ENCODE measurements at regions not wholly inside any gene's neighbourhood (a gene's known extent, or its start where the extent isn't known, plus 50 kb on each side); places are given as distances from the start of the nearest gene placed in this dataset.

DNA sequence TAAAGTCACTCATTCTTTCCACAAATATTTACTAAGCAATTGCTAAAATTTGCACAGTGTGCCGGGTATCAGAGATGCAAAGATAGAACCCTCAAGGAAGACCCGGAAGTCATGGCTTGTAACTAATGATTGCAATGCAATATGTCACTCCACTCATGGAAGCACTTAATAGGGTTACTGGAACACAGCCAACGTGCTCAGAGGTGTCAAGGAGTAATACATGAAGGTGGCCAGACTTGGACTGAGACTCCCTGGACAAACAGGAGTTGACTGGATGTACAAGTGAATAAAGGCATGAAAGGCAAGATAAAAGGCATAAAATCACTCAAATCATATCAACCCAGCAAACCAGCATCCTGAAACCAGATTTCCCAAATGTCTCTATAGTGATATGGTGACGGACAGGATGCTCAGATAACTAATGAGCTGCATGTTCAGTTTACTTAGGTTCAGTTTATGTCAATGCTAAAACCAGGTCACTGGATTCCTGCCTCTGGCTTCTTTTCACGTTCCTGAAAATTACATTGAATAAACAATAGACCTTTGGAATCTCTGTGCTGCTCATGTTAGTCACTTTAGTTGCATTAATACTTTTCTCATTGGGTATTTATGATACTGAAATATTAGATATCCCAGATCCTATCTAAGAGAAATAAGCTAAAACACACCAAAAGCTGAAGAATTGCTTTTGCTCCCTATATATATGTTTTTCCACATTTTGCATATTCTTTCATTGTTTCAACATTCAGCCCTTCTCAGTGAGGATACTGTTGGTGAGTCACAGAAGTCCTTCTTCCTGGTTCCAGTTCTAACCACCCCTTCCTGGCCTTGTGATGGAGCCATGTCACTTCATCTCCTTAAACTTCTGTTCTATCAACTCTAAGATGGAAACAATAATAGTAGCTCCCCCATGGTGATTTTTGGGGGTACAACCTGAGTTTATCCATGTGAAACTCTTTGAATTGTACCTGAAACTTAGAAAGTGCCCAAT, 688.9 kb upstream of the ID2 start:
- DNase-seq: no peak

DNA sequence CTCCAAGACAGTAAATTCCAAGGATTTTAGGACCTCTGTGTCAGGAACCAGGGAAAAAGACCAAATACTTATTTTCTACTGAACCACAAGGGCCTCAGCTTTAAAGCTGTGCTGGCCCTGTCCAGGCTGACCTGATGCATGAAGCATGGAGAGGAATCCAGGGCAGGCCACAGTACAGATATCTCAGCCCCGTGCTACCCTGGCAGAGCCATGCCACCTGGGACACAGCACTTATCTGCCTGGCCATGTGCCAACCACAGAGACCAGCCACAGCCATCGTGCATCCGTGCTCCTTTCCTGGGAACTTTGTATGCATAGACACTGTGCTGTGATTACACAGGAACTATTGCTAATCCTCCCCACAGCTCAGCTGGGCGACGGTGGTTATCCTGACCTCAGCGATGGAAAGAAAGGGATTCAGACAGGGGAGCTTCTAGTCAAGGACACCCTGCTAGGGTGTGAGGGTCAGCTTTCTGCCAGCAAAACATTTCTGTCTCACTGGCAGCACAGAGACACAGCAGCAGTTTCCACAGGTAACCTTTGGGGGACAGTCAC, 687.4 kb upstream of the ID2 start:
- DNase-seq: no peak

DNA sequence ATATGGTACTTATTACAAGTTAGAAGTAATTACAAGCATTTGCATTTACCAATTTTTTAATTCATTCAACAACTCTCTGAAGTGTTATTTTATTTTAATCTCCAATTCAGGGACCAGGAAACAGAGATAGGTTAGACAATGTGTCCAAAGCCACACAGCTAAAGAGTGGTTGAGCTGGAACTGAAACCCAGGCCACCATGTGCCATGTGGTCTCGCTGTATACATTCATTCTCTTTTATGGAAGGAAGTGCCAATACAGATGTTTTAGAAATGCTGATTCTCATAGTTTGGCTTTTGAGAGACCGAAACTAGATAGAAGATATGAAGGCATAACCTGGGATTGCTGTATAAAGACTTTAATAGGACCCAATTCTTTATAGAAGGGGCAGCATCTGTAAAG, 684.6 kb upstream of the ID2 start:
- no peak for DNase-seq

DNA sequence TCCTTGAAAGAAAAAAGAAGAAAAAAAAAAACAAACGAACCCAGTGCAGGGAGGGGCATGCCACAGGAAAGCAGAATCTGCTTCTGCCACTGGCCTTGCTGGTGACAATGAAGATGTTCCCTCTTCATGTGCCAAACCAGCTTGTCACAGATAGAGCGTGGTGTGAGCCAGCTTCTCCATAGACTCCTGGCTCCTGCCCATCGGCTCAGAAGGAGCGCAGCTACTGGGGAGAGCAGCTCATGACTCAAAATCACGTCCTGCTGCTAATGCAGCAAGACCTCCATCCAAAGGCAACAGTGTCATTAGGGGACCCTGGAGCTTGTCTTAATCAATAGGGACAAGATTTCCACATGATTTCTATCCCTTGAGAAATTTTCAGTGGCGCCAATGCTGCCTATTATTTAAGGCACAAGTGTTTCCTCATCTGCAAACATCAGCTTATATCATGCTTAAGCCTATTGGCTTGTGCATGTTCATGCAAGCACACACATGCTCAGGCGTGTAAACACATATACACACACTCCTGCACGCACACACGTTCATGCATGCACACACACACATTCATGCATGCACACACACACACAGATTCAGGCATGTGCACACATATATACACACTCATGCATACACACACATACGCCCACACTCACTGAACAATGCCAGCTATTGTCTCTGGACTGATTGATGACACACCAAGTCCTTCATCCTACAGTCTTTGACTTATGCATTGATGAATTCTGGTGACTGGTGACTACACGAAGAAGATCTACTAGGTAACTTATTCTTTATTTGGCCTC, 682.0 kb upstream of the ID2 start:
- no peak for DNase-seq

DNA sequence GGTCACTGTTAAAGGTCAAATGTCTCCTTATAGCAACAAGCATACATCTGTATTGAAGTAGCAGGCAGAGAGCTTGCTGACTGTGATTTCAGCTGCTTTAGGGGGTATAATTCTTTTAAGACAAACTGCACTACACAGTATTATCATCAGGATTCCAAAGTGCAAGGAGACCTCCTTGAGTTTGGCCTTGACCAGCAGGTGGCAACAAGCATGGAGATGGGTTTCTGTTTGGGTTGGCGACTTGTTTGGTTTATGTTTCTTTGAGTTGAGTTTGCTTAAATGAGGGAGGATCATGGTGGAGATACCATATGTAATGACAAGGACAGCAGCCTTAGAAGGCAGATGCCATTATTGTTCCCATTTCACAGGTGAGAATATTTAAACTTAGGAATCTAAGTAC, 681.0 kb upstream of the ID2 start:
- DNase-seq: no peak

DNA sequence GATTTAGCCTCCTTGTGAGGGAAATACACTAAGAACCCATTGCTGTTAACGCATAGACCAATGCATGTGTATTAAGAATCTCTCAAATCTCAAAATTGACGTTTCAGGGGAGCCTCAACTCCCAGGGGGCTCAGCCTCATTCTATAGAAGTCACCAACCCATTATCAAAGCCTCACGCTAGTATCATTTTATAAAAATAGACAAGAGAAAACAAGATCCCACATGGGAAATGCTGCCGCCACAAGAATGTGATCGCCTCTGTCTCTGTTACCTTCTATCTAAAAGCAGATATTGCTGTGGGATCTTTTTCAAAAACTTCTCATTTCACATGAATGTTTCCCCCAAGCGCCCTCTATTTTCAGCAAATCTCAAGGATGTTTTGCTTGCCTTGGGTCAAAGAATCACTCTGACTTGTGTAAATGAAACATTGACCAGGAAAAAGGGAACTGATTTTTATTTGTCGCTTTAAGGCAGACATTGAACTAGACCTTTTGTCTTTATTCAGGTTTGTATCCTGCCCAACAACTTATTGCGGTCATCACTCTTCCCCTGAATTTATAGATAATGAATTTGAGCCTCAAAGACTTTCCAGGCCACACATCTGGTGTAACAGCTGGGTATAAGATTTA, 679.0 kb upstream of the ID2 start:
- no peak for DNase-seq

DNA sequence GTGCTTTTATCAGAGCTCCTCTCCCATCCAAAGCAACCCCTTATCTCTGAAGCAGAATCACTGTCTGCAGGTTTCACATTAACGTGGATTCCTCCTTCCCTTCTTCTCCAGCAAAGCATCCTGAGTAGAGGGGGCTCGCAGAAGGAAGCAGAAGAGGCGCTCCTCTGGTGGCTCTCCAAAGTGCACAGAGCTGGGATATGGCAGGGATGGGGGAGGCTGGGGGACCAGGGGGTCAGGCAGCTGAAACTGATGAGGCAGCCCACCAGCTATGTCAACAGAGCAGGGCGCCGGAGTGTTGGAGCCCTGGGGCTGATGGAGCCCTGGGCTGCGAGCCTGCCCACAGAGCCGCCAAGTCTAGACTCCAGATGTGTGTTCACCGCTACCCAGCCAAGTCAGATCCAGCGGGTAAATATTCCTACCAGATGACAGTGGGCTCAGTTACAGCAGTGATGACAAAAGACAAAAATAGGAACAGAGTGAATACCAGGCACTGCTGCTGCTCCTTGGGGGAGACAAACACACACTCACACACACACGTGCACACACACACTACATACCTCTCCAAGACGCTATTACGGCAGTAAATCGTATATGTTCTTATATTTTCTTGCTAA, 678.3 kb upstream of the ID2 start:
- DNase-seq: peak; percentile 83

DNA sequence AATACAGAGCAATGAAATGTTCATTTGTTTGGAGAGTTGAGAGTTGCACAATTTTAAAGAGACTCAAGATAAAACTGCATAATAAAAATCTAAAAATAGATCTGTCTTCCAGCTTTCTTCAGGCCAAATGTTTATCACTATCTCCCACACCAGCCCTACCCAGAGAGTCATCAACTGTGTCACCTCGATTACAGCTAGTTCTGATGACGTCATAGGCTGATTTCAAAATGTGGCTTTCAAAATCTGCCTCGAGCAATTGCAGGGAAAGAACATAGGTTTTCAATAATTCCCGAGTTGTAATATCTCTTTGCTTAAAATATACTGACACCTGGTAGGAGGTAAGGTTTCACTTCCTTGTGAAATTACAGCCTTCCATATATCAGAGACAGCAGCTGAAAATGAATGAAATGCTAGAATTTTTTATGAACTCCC, 677.6 kb upstream of the ID2 start:
- no peak for DNase-seq

DNA sequence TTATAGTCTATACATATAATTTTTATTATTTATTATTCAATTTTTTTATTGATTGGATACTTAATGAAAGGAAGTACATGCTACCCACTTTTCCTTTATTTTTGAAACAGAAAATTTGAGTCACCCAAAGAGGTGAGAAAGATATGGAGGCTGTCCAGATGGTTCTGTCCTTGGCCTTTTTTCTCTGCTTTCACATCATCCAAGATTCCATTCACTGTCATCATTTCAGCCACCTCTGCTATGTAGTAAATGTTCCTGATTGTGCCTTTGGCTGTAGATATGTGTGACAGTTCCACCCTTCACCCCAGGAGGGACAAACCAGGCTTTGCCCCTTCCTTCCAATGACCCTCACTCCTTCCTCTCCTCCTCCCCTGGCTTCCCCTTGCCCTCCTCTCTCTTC, 675.7 kb upstream of the ID2 start:
- no peak for DNase-seq

DNA sequence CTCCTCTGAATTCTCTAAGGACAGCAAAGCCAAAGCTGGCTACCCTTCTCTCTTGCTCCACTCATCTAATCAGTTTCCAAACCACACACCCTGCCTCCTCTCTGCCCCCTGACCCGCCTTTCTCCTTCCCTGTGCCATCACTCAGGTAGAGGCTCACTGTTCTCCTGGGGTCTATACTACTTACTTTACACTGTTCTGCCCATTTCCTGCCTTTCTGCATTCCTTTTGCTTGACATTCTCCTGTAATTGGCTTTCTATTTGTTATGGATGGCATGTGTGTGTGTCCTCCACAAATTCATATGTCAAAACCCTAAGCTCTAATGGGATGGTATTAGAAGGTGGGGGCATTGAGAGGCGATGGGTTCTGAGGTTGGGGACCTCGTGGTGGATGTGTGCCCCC, 675.2 kb upstream of the ID2 start:
- DNase-seq: no peak

DNA sequence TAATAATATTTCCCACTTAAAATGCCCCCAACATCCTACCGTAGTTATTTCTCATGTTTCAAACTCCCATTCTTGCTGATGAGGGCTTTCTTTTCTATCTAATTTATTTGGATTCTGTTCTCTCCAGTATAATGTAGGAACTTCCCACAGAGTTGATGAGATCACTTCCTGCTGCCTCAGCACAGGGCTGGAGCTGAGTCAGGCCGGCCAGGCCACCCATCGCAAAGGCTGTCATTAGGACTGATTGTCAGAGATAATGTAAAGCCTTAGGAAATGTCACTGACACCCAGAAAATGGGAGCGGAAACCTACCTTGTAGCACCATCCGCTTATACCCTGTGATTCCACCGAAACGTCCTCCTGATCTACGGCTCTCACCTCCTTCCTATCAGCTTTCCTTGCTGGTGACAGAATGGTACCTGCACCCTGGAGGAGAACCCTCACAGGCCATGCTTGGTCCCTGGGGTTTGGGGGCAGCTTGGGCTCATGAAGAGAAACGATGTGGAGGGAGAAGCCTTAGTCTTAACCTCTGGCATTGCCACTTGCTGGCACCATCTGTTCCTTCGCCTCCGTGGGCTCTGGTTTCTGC, 672.8 kb upstream of the ID2 start:
- DNase-seq: no peak

DNA sequence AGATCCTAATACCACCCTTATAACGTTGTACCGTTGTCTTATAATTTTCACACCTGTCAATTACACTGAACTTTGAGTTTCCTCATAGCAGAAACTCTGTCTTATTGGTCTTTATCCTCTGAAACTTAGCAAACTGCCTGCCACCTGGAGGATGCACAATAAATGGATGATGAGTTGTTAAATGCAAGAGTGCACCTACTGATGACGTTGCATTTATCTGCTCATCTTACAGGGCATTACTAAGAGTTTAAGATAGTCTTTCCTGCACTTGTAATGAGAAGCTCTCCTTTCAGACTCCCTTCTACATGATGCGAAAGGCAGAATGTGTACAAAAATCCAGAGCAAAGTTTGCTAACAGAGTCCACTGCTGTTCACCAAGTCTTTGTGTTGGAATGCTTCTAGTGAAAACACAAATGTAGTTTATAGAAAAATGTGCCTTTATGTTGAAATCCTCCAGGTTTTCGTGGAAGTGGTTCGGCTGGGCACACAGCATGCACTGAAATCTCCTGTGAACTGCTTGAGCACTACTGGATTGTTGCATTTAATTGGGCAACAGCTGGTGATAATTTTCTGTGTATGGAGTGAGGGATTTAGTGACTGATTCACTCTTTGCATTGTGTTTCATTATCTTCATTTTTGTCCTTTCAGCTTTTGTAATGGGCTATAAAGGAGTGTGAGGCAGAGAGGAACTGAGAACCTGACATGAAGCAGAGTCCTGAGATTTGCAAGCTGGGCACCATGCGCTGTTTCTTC, 665.8 kb upstream of the ID2 start:
- no peak for DNase-seq

DNA sequence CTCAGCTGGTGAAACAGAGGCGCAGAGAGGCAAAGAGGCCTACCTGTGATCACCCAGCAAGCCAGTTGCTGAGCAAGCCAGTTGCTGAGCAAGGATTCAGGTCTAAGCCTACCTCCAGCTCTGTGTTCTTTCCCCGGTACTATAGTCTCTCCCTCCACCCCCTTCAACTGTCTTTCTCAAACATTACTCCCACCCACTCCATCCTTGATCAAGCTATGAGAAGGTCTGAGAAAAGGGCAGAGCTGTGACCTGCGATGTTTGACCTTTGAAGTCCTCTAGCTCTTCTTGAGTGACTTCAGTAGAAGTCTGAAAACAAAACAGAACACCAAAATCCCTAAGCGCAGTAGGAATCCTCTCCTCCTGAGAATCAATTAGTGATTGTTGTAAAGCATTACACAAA, 665.2 kb upstream of the ID2 start:
- no peak for DNase-seq

DNA sequence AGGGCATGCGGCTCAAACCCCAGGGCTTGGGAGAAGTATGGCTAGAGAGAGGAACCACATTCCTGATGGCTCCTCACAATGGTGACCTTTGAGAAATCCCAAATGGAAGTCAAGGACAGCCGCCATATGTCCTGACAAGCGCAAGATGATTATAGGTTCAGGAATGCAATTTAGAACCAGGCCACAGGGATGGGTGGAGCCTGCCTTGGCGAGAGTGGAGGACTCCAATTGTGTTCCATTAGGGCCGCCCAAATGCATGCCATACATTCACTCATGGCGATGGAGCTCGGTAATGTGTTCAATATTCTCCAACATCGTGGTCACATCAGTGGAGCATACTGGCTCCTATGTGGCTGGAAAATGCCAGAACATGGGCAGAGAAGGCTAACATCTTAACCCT, 662.9 kb upstream of the ID2 start:
- DNase-seq: no peak

DNA sequence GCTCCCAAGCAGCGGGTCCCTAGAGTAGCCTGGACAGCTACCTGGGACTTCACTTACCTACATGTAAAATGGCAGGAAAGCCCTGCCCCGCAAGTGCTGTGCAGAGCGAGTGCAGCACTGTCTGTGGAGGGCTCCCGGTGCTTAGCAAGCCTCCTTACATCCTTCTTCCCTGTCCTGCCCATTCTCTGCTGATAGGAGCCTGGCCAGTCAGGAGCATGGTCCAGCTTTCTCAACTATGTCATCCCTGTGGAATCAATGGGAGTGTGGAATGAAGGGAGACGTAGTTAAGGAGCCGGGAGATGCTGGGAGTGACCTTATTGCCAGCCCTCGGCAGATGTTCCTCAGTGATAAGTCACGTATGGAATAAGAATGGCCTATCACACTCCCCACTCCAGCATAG, 661.9 kb upstream of the ID2 start:
- DNase-seq: no peak

DNA sequence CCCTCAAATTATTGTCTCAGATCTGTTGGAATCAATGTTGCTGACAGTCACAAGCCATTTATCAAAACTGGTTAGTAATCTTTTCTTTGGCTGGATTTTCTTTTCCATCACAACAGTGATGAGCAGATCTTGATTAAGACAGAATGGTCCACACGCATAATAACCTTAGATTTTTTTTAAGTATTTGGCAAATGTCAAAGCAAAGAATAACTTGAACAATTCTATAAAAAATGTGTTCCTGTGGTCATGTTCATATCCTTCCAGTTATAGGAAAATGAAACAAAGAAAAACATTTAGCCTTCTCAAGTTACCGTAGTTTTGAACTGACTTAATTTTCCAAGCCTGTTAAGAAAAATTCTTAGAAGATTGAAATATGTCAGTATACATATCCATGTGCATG, 659.9 kb upstream of the ID2 start:
- DNase-seq: no peak

DNA sequence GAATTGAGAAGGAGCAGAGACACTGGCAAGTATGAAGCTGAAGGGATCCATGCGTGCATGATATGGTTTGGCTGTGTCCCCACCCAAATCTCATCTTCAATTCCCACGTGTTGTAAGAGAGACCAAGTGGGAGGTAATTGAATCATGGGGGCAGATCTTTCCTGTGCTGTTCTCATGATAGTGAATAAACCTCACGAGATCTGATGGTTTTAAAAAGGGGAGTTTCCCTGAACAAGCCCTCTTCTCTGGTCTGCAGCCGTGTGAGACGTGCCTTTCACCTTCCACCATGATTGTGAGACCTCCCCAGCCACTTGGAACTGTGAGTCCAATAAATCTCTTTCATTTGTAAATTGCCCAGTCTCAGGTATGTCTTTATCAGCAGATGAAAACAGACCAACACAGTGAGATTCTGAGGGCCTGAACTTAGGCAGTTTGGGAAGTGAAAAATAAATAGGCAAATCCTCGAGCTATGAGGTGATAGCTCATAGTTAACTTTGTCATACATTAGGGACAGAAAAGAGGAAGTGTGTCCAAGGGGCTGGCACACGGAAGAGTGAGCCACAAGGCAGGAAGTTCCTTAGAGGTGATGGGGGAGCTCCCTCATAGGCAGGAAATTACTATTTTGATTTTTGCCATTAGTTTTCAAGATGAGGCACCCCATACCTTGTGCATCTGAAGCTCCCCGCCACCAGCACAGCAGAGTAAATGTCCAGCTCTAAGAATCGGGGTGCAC, 658.8 kb upstream of the ID2 start:
- DNase-seq: no peak

DNA sequence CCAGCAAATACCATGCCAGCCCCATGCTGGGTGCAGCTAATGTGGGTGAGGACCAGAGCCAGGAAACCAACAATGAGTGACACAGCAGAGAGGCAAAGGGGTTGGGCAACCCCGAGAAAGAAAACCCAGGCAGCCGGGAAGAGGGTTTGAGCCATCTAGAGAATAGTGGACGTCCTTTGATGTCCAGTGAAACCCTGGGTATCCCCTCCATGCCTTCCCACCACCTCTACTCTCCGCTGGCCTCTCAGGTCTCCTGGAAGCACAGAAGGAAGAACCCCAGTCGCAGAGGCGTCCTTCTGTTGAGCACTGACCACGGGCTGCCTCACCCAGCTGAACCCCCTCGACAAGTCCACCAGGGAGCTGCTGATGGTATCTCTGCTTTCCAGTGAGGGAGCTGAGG, 657.4 kb upstream of the ID2 start:
- no peak for DNase-seq

DNA sequence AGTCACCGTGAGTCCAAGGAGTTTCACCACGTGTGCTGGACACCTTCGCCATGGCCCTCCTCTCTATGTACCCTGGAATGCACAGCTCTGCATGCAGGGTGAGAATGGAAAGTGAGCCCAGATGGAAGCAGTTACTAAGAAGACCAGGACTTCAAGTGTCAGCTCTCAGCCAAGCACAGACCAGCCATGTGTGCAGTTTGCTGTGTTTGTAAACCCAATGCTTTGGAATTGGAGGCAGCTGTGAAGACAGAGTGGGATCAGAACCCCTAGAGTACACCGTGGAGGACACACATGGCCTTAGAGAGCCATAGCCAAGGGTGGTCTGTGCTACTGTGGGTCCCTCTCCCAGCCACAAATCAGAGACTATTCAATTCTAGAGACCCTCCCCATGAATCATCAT, 655.5 kb upstream of the ID2 start:
- DNase-seq: peak; percentile 35

DNA sequence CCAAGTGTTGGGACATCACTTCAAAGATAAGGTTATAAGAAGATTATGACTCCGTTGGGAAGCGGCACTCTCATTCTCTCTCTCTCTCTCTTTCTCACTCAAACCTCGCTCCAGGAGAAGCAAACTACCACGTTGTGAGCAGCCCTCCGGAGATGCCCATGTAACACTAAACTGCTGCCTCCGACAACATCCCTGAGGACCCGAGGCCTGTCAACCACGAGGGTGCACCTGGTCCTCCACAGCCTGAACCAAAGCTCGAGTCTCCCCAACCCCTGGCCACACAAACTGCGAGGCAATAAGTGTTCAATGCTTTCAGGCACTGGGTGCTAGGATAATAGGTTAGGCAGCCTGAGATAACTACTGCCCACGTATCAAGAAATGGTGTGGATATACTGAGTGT, 654.5 kb upstream of the ID2 start:
- no peak for DNase-seq

DNA sequence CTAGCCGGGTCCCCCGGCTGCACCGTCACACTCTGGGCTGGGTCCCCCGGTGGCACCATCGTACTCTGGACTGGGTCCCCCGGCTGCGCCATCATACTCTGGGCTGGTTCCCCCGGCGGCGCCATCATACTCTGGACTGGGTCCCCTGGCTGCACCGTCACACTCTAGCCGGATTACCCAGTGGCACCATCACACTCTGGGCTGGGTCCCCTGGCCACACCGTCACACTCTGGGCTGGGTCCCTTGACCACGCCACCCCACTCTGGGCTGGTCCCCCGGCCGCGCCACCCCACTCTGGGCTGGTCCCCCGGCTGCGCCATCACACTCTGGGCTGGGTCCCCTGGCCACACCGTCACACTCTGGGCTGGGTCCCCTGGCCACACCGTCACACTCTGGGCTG, 653.8 kb upstream of the ID2 start:
- DNase-seq: no peak
